ENCODE measurements at regions not wholly inside any gene's neighbourhood (a gene's known extent, or its start where the extent isn't known, plus 50 kb on each side); places are given as distances from the start of the nearest gene placed in this dataset.

GRCh38 chr3:148604270-148605085, 93.2 kb upstream of the AGTR1 start:
- peak; percentile 45 for DNase-seq

- no peak for DNase-seq
Measured at GRCh38 chr3:148605521-148605920, 92.2 kb upstream of the AGTR1 start.

- no peak for DNase-seq
Measured at GRCh38 chr3:148606979-148607378, 90.7 kb upstream of the AGTR1 start.

- DNase-seq: no peak
Measured at GRCh38 chr3:148607491-148607890, 90.2 kb upstream of the AGTR1 start.

GRCh38 chr3:148612278-148612677, 85.4 kb upstream of the AGTR1 start:
- no peak for DNase-seq

GRCh38 chr3:148615382-148615781, 82.3 kb upstream of the AGTR1 start:
- DNase-seq: no peak

- DNase-seq: no peak
Measured at GRCh38 chr3:148625095-148625736, 72.5 kb upstream of the AGTR1 start.

GRCh38 chr3:148625991-148626390, 71.7 kb upstream of the AGTR1 start:
- DNase-seq: no peak

GRCh38 chr3:148629006-148629405, 68.7 kb upstream of the AGTR1 start:
- DNase-seq: no peak

GRCh38 chr3:148631124-148631903, 66.4 kb upstream of the AGTR1 start:
- DNase-seq: no peak

GRCh38 chr3:148641722-148642121, 56.0 kb upstream of the AGTR1 start:
- DNase-seq: no peak

GRCh38 chr3:148642214-148642613, 55.5 kb upstream of the AGTR1 start:
- peak; percentile 15 for DNase-seq

GRCh38 chr3:148642616-148643015, 55.1 kb upstream of the AGTR1 start:
- peak; percentile 56 for DNase-seq

- DNase-seq: peak; percentile 88
Measured at GRCh38 chr3:148643389-148643840, 54.3 kb upstream of the AGTR1 start.

GRCh38 chr3:148646126-148646665, 51.5 kb upstream of the AGTR1 start:
- peak; percentile 11 for DNase-seq

Measured in EL (cell line).